CD8-positive, alpha-beta memory T cell (primary cell): ENCODE measurements at regions not wholly inside any gene's neighbourhood (a gene's known extent, or its start where the extent isn't known, plus 50 kb on each side); places are given as distances from the start of the nearest gene placed in this dataset.

Source experiments
- CTCF ChIA-PET: fragments of 350-600 bp; sonication (Branson Sonifier 250); formaldehyde crosslinking; loops from one replicate; lab custom pipeline; 2021; ENCODE audit warnings: antibody characterized with exemption; lab: Charles Lee
- POLR2A ChIA-PET: fragments of 350-600 bp; sonication (Branson Sonifier 250); formaldehyde crosslinking; loops from one replicate; lab custom pipeline; 2021; ENCODE audit warnings: antibody characterized with exemption; lab: Charles Lee
- DNase-seq, 5 donors: peaks; one replicate each; pipeline versions ENCODE4 v3.0.0 to v3.0.0-alpha.2; 2020 to 2022; ENCODE audit warnings: mixed read lengths in 1 of 5
- H3K27ac ChIP-seq: one replicate; pipeline ENCODE4 v1.7.0; 2013; ENCODE audit warnings: low read depth, mild to moderate bottlenecking, low read length, moderate library complexity
- H3K27me3 ChIP-seq: 2 replicates; pipeline ENCODE4 v1.7.0; 2013; ENCODE audit warnings: low read length, mild to moderate bottlenecking; ENCODE audit not compliant: insufficient read depth, poor library complexity, severe bottlenecking
- H3K36me3 ChIP-seq: 2 replicates; pipeline ENCODE4 v1.7.0; 2013; ENCODE audit warnings: mild to moderate bottlenecking, low read length, moderate library complexity; ENCODE audit not compliant: insufficient read depth
- H3K4me1 ChIP-seq: 2 replicates; pipeline ENCODE4 v1.7.0; 2013; ENCODE audit warnings: mild to moderate bottlenecking, low read length, moderate library complexity; ENCODE audit not compliant: insufficient read depth
- H3K4me3 ChIP-seq: 2 replicates; pipeline ENCODE4 v1.7.0; 2013; ENCODE audit warnings: mild to moderate bottlenecking, low read length
- H3K9me3 ChIP-seq: 2 replicates; pipeline ENCODE4 v1.7.0; 2013; ENCODE audit warnings: mild to moderate bottlenecking, low read length
- H3K27ac Mint-ChIP-seq, 8 donors: one replicate each; pipeline ENCODE4 v1.8.0; 2020 to 2021; ENCODE audit warnings: mixed read lengths in 8 of 8, mild to moderate bottlenecking in 6 of 8, inconsistent platforms in 3 of 8, moderate library complexity in 3 of 8
- H3K27me3 Mint-ChIP-seq, 2 donors: one replicate each; pipeline ENCODE4 v1.8.0; 2020 to 2021; ENCODE audit warnings: mixed read lengths in 2 of 2, mild to moderate bottlenecking in 1 of 2, moderate library complexity in 1 of 2
- H3K36me3 Mint-ChIP-seq, 3 donors: one replicate each; pipeline ENCODE4 v1.8.0; 2020 to 2021; ENCODE audit warnings: mixed read lengths in 3 of 3, inconsistent platforms in 1 of 3, mild to moderate bottlenecking in 1 of 3
- H3K4me1 Mint-ChIP-seq, 3 donors: one replicate each; pipeline ENCODE4 v1.8.0; 2020 to 2021; ENCODE audit warnings: mixed read lengths in 3 of 3, inconsistent platforms in 1 of 3, mild to moderate bottlenecking in 1 of 3
- H3K4me3 Mint-ChIP-seq, 7 donors: one replicate each; pipeline ENCODE4 v1.8.0; 2020 to 2021; ENCODE audit warnings: mixed read lengths in 7 of 7, mild to moderate bottlenecking in 6 of 7, moderate library complexity in 4 of 7, inconsistent platforms in 2 of 7
- H3K9me3 Mint-ChIP-seq, 5 donors: one replicate each; pipeline ENCODE4 v1.8.0; 2020 to 2022; ENCODE audit warnings: mixed read lengths in 5 of 5, mild to moderate bottlenecking in 3 of 5, moderate library complexity in 2 of 5, inconsistent platforms in 1 of 5

DNA sequence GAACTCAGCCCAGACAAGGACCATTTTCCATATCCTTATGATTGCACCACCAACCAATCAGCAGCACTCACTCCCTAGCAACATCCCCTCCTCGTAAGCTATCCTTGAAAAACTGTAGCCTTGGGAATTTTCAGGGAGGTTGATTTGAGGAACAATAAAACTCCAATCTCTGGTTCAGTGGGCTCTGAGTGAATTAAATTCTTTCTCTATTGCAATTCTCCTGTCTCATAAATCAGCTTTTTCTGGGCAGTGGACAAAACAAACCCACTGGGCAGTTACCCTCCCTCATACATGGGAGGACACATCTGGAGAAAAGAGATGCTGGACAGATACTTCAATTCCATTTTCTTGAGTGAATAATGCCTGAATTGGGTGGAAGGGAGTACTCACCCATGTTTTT, 115.4 kb upstream of the STXBP5 start:
- Histone ChIP-seq H3K9me3 (no peaks in the 10 kb centered on the region), H3K4me3 (no peak overlapping the region), H3K4me1 (no peaks in the 10 kb centered on the region), H3K36me3 (no peaks in the 10 kb centered on the region), H3K27ac (no peak overlapping the region), H3K27me3 (no peaks in the 10 kb centered on the region)
- peaks cover 0 to 4% (median 2%) of the 10 kb centered on the region in 5 donors for H3K9me3 Mint-ChIP-seq
- ChIA-PET CTCF (no interaction called here), POLR2A (no interaction called here)
- no peaks in the 10 kb centered on the region for H3K27me3 Mint-ChIP-seq
- no peaks in the 10 kb centered on the region for H3K36me3 Mint-ChIP-seq
- no peak for DNase-seq
- no peak overlapping the region for H3K27ac Mint-ChIP-seq
- no peak overlapping the region for H3K4me3 Mint-ChIP-seq
- H3K4me1 Mint-ChIP-seq = no peaks in the 10 kb centered on the region

DNA sequence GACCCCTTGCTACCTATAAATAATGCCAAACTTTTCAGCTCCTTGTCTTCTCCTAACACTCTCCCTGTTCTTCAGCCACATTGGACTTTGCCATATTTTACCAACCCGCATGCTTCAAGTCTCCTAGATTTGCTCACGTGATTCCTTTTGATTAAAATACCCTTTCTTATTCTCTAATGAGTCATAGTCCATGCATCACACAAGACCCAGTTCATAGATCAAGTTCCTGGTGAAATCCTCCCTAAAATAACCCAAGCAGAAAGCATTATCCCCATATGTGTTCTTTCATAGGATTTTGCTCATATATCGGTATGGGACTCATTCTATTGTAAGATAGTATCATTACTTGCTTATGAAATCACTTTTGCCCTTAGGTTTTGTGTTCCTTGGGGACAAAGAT, 108.9 kb upstream of the STXBP5 start:
- Histone ChIP-seq H3K27me3 (no peaks in the 10 kb centered on the region), H3K4me1 (no peaks in the 10 kb centered on the region), H3K36me3 (no peaks in the 10 kb centered on the region), H3K27ac (no peak overlapping the region), H3K9me3 (no peaks in the 10 kb centered on the region), H3K4me3 (no peak overlapping the region)
- Mint-ChIP-seq H3K9me3 (peaks cover 0 to 2% (median 0%) of the 10 kb centered on the region in 5 donors), H3K27ac (peak overlapping the region in 1 of 8 donors; percentile 47), H3K4me1 (no peaks in the 10 kb centered on the region), H3K27me3 (no peaks in the 10 kb centered on the region), H3K36me3 (no peaks in the 10 kb centered on the region), H3K4me3 (no peak overlapping the region)
- DNase-seq = no peak
- POLR2A ChIA-PET = no interaction called here
- CTCF ChIA-PET = no interaction called here

GRCh38 chr6:147099974-147100373, 104.2 kb upstream of the STXBP5 start:
- Mint-ChIP-seq H3K9me3 (no peaks in the 10 kb centered on the region), H3K36me3 (no peaks in the 10 kb centered on the region), H3K27me3 (peaks cover 0 to 3% of the 10 kb centered on the region in 2 donors), H3K4me3 (no peak overlapping the region), H3K4me1 (peaks cover 8 to 15% (median 10%) of the 10 kb centered on the region in 3 donors), H3K27ac (no peak overlapping the region)
- no peak for DNase-seq
- no peaks in the 10 kb centered on the region for H3K9me3 ChIP-seq
- no peak overlapping the region for H3K4me3 ChIP-seq
- POLR2A ChIA-PET = interaction anchor here (0.7 kb wide), 1 partner anchor 157 kb away, joined by 9 read pairs; no protein-coding TSS in a partner anchor
- no peak overlapping the region for H3K27ac ChIP-seq
- H3K36me3 ChIP-seq = no peaks in the 10 kb centered on the region
- H3K4me1 ChIP-seq = peaks cover 7% of the 10 kb centered on the region
- CTCF ChIA-PET = no interaction called here
- no peaks in the 10 kb centered on the region for H3K27me3 ChIP-seq

DNA sequence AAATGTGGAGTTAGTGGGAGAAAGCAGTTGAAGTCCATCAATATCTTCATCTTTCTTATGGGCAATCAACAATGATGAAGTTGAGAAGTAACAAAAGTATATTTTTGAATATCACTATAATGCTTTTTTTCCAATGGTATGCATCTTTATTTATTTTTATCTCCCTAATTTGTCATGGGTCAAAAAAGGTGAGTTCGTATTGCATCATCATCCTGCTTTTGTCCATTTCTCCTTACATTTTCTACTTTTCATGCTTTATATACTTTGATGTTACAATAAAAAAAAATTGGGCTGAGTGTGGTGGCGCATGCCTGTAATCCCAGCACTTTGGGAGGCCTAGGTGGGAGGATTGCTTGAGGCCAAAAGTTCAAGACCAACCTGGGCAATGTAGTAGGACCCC, 101.2 kb upstream of the STXBP5 start:
- Histone ChIP-seq H3K27me3 (no peaks in the 10 kb centered on the region), H3K36me3 (no peaks in the 10 kb centered on the region), H3K4me1 (peaks cover 16% of the 10 kb centered on the region), H3K4me3 (no peak overlapping the region), H3K9me3 (no peaks in the 10 kb centered on the region), H3K27ac (no peak overlapping the region)
- Mint-ChIP-seq H3K27me3 (peaks cover 0 to 3% of the 10 kb centered on the region in 2 donors), H3K9me3 (no peaks in the 10 kb centered on the region), H3K4me1 (peaks cover 11 to 26% (median 19%) of the 10 kb centered on the region in 3 donors), H3K4me3 (no peak overlapping the region), H3K27ac (no peak overlapping the region), H3K36me3 (peaks cover 0 to 4% (median 0%) of the 10 kb centered on the region in 3 donors)
- ChIA-PET CTCF (no interaction called here), POLR2A (no interaction called here)
- DNase-seq = no peak

GRCh38 chr6:147103694-147104093, 100.5 kb upstream of the STXBP5 start:
- no peak for DNase-seq
- Histone ChIP-seq H3K4me3 (no peak overlapping the region), H3K36me3 (no peaks in the 10 kb centered on the region), H3K4me1 (peaks cover 23% of the 10 kb centered on the region), H3K27me3 (no peaks in the 10 kb centered on the region), H3K27ac (no peak overlapping the region), H3K9me3 (no peaks in the 10 kb centered on the region)
- H3K9me3 Mint-ChIP-seq = peaks cover 0 to 2% (median 0%) of the 10 kb centered on the region in 5 donors
- H3K27ac Mint-ChIP-seq = no peak overlapping the region
- H3K4me1 Mint-ChIP-seq = peaks cover 16 to 33% (median 25%) of the 10 kb centered on the region in 3 donors
- CTCF ChIA-PET = no interaction called here
- H3K4me3 Mint-ChIP-seq = no peak overlapping the region
- H3K27me3 Mint-ChIP-seq = peaks cover 0 to 3% of the 10 kb centered on the region in 2 donors
- peaks cover 0 to 4% (median 0%) of the 10 kb centered on the region in 3 donors for H3K36me3 Mint-ChIP-seq
- POLR2A ChIA-PET = no interaction called here

DNA sequence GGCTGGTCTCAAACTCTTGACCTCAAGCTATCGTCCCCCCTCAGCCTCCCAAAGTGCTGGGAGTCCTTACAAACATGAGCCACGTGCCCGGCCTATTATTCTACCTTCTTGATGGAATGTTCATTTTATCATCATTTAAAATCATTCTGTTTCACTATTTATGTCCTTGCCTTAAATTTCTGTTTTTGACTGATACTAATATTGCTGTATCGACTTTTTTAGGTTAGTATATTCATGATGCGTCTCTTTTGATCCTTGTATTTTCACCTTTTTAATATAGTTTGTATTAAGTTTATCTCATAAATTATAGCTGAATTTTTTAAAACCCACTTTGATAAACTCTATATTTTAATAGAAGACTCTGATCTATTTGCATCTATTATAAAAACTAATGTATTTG, 98.4 kb upstream of the STXBP5 start:
- DNase-seq = no peak
- Mint-ChIP-seq H3K27ac (no peak overlapping the region), H3K27me3 (no peaks in the 10 kb centered on the region), H3K4me3 (no peak overlapping the region), H3K4me1 (peaks cover 30 to 52% (median 43%) of the 10 kb centered on the region in 3 donors), H3K9me3 (peaks cover 0 to 2% (median 0%) of the 10 kb centered on the region in 5 donors), H3K36me3 (peaks cover 0 to 10% (median 3%) of the 10 kb centered on the region in 3 donors)
- peaks cover 41% of the 10 kb centered on the region for H3K4me1 ChIP-seq
- H3K9me3 ChIP-seq = no peaks in the 10 kb centered on the region
- H3K27ac ChIP-seq = no peak overlapping the region
- no peaks in the 10 kb centered on the region for H3K27me3 ChIP-seq
- H3K36me3 ChIP-seq = no peaks in the 10 kb centered on the region
- no peak overlapping the region for H3K4me3 ChIP-seq
- ChIA-PET POLR2A (no interaction called here), CTCF (no interaction called here)

GRCh38 chr6:147106759-147107401, 97.3 kb upstream of the STXBP5 start:
- Mint-ChIP-seq H3K36me3 (peaks cover 0 to 10% (median 3%) of the 10 kb centered on the region in 3 donors), H3K9me3 (peaks cover 0 to 2% (median 0%) of the 10 kb centered on the region in 5 donors), H3K4me1 (peaks cover 30 to 61% (median 43%) of the 10 kb centered on the region in 3 donors), H3K27ac (no peak overlapping the region), H3K4me3 (peak overlapping the region in 1 of 7 donors; percentile 2), H3K27me3 (no peaks in the 10 kb centered on the region)
- peaks cover 41% of the 10 kb centered on the region for H3K4me1 ChIP-seq
- H3K4me3 ChIP-seq = no peak overlapping the region
- H3K27ac ChIP-seq = no peak overlapping the region
- no peaks in the 10 kb centered on the region for H3K36me3 ChIP-seq
- POLR2A ChIA-PET = no interaction called here
- CTCF ChIA-PET = no interaction called here
- no peak for DNase-seq
- H3K27me3 ChIP-seq = no peaks in the 10 kb centered on the region
- no peaks in the 10 kb centered on the region for H3K9me3 ChIP-seq

DNA sequence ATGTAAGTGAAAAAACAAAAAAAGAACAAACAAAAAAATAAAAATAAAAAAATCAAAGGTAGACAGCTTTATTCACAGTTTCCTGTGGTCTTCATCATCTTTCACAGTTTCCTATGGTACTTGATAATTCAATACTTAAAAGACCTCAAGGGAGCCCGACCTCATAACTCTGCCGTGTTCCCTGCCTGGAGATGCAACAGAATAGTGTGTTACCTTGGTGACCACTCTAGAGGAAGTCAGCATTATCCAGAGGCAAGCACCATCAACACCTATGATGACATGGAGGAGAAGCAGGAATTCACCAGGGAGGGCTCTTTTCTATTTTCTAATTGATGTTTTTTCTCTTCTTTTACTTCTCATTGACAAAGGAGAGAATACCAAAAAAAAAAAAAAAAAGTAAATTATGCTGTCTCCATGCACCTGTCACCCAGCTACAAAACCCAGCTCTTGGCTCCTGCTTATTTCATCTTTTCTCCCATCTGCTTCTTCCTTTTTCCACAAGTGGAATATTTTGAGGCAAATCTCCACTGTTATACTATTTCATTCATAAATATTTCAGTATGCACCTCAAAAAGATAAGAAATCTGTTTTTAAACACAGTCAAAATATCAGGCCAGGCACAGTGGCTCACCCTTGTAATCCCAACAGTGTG, 95.8 kb upstream of the STXBP5 start:
- Histone ChIP-seq H3K9me3 (no peaks in the 10 kb centered on the region), H3K4me1 (peaks cover 40% of the 10 kb centered on the region), H3K36me3 (no peaks in the 10 kb centered on the region), H3K27me3 (no peaks in the 10 kb centered on the region), H3K4me3 (no peak overlapping the region), H3K27ac (no peak overlapping the region)
- H3K36me3 Mint-ChIP-seq = peaks cover 0 to 10% (median 3%) of the 10 kb centered on the region in 3 donors
- peak overlapping the region in 1 of 7 donors; percentile 4 for H3K4me3 Mint-ChIP-seq
- H3K4me1 Mint-ChIP-seq = peaks cover 30 to 57% (median 43%) of the 10 kb centered on the region in 3 donors
- ChIA-PET CTCF (interaction anchor here (0.7 kb wide), 1 partner anchor 14 kb away, joined by 3 read pairs; no protein-coding TSS in a partner anchor), POLR2A (no interaction called here)
- H3K27me3 Mint-ChIP-seq = no peaks in the 10 kb centered on the region
- H3K27ac Mint-ChIP-seq = no peak overlapping the region
- peaks cover 0 to 2% (median 0%) of the 10 kb centered on the region in 5 donors for H3K9me3 Mint-ChIP-seq
- DNase-seq = no peak
